ENCODE measurements at regions not wholly inside any gene's neighbourhood (a gene's known extent, or its start where the extent isn't known, plus 50 kb on each side); places are given as distances from the start of the nearest gene placed in this dataset.

DNA sequence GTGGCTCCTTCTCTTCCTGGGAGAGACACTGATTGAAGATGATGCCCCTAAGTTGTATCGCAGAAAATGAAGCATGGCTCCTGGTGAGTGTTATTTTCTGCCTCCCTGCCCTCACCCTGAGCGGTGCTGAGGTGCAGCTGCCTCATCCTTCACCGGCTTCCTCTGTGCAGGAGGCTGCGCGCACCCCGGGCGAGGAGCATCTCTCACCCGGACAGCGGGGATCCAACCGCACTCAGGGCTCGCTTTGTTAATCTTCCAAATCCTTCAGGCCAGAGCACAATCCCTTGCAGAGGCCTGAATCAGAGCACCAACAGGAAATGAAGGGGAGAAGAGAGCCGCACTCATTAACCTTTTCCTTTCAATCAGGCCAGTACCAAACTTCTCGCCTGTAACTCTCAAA is 910.3 kb downstream of the CCSER2 start:
- no peaks in the 10 kb centered on the region for H3K9me3 ChIP-seq
- TF ChIP-seq, protein P1, sequence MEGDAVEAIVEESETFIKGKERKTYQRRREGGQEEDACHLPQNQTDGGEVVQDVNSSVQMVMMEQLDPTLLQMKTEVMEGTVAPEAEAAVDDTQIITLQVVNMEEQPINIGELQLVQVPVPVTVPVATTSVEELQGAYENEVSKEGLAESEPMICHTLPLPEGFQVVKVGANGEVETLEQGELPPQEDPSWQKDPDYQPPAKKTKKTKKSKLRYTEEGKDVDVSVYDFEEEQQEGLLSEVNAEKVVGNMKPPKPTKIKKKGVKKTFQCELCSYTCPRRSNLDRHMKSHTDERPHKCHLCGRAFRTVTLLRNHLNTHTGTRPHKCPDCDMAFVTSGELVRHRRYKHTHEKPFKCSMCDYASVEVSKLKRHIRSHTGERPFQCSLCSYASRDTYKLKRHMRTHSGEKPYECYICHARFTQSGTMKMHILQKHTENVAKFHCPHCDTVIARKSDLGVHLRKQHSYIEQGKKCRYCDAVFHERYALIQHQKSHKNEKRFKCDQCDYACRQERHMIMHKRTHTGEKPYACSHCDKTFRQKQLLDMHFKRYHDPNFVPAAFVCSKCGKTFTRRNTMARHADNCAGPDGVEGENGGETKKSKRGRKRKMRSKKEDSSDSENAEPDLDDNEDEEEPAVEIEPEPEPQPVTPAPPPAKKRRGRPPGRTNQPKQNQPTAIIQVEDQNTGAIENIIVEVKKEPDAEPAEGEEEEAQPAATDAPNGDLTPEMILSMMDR (IDR thresholded peaks at IDR 0.05; ENCODE audit: insufficient read depth in 1 of 2, low read depth in 1 of 2, low read length in 1 of 2, severe bottlenecking in 1 of 2, unreplicated experiment in 1 of 2) = no peak
- no peak overlapping the region for H3K4me3 ChIP-seq (ENCODE audit: low read depth, low read length)
- ChIA-PET CTCF (no interaction called here), POLR2A (no interaction called here)
- intact Hi-C loops (cut with micrococcal nuclease; ENCODE audit: unreplicated experiment) = no loop called here
- H3K27me3 ChIP-seq (replicated peaks; ENCODE audit: control insufficient read depth, insufficient read depth, low read length) = no peaks in the 10 kb centered on the region
- H3K4me1 ChIP-seq = no peaks in the 10 kb centered on the region
- Mint-ChIP-seq H3K36me3 (ENCODE audit: insufficient read depth, unreplicated experiment) (no peaks in the 10 kb centered on the region), H3K4me1 (ENCODE audit: low read depth, unreplicated experiment) (no peaks in the 10 kb centered on the region), H3K4me3 (ENCODE audit: unreplicated experiment) (no peak overlapping the region), H3K9me3 (ENCODE audit: unreplicated experiment) (no peaks in the 10 kb centered on the region), H3K27me3 (ENCODE audit: insufficient read depth, unreplicated experiment) (peaks cover 12% of the 10 kb centered on the region), H3K27ac (ENCODE audit: unreplicated experiment) (no peak overlapping the region)
- BruUV-seq (replicated peaks) = no TSS peak
- no peaks in the 10 kb centered on the region for H3K36me3 ChIP-seq (ENCODE audit: control insufficient read depth, insufficient read depth, low read length)
- DNase-seq = no peak

DNA sequence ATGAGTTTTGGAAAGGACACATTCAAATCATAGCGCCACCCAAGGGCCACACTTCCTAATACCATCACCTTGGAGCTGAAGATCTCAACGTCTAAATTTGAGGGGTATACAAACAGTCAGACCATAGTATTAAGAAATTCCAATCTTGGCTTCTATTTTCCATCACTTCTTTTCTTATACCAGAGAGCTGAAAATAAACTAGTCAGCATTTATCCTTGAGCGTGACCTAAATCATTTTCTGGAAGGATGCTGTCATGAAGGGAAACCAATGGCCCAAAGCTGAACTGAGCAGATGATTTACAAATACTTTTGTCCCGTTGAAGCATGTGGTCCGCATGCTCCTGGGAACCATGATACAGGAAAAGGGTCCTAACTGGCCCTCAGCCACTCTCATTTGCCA is 921.9 kb downstream of the CCSER2 start:
- POLR2A ChIA-PET = no interaction called here
- Mint-ChIP-seq H3K4me3 (ENCODE audit: unreplicated experiment) (no peak overlapping the region), H3K27ac (ENCODE audit: unreplicated experiment) (no peak overlapping the region)

DNA sequence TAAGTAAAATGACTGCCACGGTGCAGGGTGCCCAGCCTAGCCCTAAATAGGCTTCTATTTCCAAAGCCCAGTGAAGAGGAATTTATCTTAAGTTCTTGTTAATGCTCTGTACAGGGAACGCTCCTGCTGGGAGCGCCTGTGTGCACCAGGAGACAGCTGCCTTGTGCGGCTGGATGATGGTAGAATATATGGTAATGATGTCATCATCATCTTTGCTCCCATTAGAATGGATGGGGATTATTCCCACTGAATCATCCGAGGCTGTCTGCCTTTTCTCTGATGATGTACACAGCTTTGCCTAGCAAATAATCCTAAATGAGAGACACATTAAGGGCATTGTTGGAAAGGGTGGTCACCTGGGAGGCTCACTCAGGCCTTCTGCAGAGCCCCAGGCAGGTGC is 928.1 kb downstream of the CCSER2 start:
- ChIA-PET POLR2A (no interaction called here), CTCF (no interaction called here)
- Mint-ChIP-seq H3K4me3 (ENCODE audit: unreplicated experiment) (no peak overlapping the region), H3K36me3 (ENCODE audit: insufficient read depth, unreplicated experiment) (no peaks in the 10 kb centered on the region), H3K27me3 (ENCODE audit: insufficient read depth, unreplicated experiment) (peaks cover 3% of the 10 kb centered on the region), H3K9me3 (ENCODE audit: unreplicated experiment) (no peaks in the 10 kb centered on the region), H3K4me1 (ENCODE audit: low read depth, unreplicated experiment) (no peaks in the 10 kb centered on the region), H3K27ac (ENCODE audit: unreplicated experiment) (no peak overlapping the region)
- intact Hi-C loops (cut with micrococcal nuclease; ENCODE audit: unreplicated experiment) = no loop called here
- Histone ChIP-seq H3K4me3 (ENCODE audit: low read depth, low read length) (no peak overlapping the region), H3K4me1 (no peaks in the 10 kb centered on the region; the same call in 1 of the 2 replicates), H3K27me3 (replicated peaks; ENCODE audit: control insufficient read depth, insufficient read depth, low read length) (no peaks in the 10 kb centered on the region), H3K36me3 (ENCODE audit: control insufficient read depth, insufficient read depth, low read length) (no peaks in the 10 kb centered on the region), H3K9me3 (no peaks in the 10 kb centered on the region)
- TF ChIP-seq, protein P1 (IDR thresholded peaks at IDR 0.05; ENCODE audit: insufficient read depth in 1 of 2, low read depth in 1 of 2, low read length in 1 of 2, severe bottlenecking in 1 of 2, unreplicated experiment in 1 of 2) = no peak
- DNase-seq = no peak
- no TSS peak for BruUV-seq (replicated peaks)

More for the DNA sequence above, 921.9 kb downstream of the CCSER2 start:
- Histone ChIP-seq H3K9me3 (no peaks in the 10 kb centered on the region), H3K4me1 (no peaks in the 10 kb centered on the region; the same call in 1 of the 2 replicates), H3K27me3 (replicated peaks; ENCODE audit: control insufficient read depth, insufficient read depth, low read length) (no peaks in the 10 kb centered on the region), H3K4me3 (ENCODE audit: low read depth, low read length) (no peak overlapping the region), H3K36me3 (ENCODE audit: control insufficient read depth, insufficient read depth, low read length) (no peaks in the 10 kb centered on the region)
- TF ChIP-seq, protein P1 (IDR thresholded peaks at IDR 0.05; ENCODE audit: insufficient read depth in 1 of 2, low read depth in 1 of 2, low read length in 1 of 2, severe bottlenecking in 1 of 2, unreplicated experiment in 1 of 2) = no peak
- intact Hi-C loops (cut with micrococcal nuclease; ENCODE audit: unreplicated experiment) = no loop called here
- Mint-ChIP-seq H3K36me3 (ENCODE audit: insufficient read depth, unreplicated experiment) (no peaks in the 10 kb centered on the region), H3K27me3 (ENCODE audit: insufficient read depth, unreplicated experiment) (peaks cover 3% of the 10 kb centered on the region), H3K4me1 (ENCODE audit: low read depth, unreplicated experiment) (no peaks in the 10 kb centered on the region), H3K9me3 (ENCODE audit: unreplicated experiment) (no peaks in the 10 kb centered on the region)
- DNase-seq = no peak
- BruUV-seq (replicated peaks) = no TSS peak
- CTCF ChIA-PET = no interaction called here

Data from Caco-2 (cell line).